WTC11 (cell line): ENCODE measurements at regions not wholly inside any gene's neighbourhood (a gene's known extent, or its start where the extent isn't known, plus 50 kb on each side); places are given as distances from the start of the nearest gene placed in this dataset.

Experiments
- ATAC-seq: fragments of 200-7000 bp; cut with Tn5 transposase; 2 replicates; pipeline ENCODE4 v1.10.0; 2021; ENCODE audit warnings: mild to moderate bottlenecking, moderate library complexity
- CTCF ChIA-PET: fragments of 300-600 bp; sonication (Branson Sonifier 250); formaldehyde crosslinking; loops from one replicate; lab custom pipeline; 2021; ENCODE audit warnings: antibody characterized with exemption; lab: Charles Lee
- POLR2A ChIA-PET: fragments of 350-600 bp; sonication (Branson Sonifier 250); formaldehyde crosslinking; loops from one replicate; lab custom pipeline; 2021; ENCODE audit warnings: antibody characterized with exemption; lab: Charles Lee
- DNase-seq: peaks from one replicate; pipeline ENCODE4 v3.0.0; 2021; ENCODE audit warnings: low spot score
- H3K27ac Mint-ChIP-seq: 2 replicates; pipeline ENCODE4 v1.8.0; 2021; ENCODE audit warnings: mixed read lengths
- H3K27me3 Mint-ChIP-seq: 2 replicates; pipeline ENCODE4 v1.8.0; 2021; ENCODE audit warnings: low read depth, mild to moderate bottlenecking, moderate library complexity, mixed read lengths
- H3K36me3 Mint-ChIP-seq: 2 replicates; pipeline ENCODE4 v1.8.0; 2021; ENCODE audit warnings: mixed read lengths
- H3K4me1 Mint-ChIP-seq: 2 replicates; pipeline ENCODE4 v1.8.0; 2022; ENCODE audit warnings: mixed read lengths
- H3K4me3 Mint-ChIP-seq: 2 replicates; pipeline ENCODE4 v1.8.0; 2021; ENCODE audit warnings: mild to moderate bottlenecking, moderate library complexity, mixed read lengths
- H3K9me3 Mint-ChIP-seq: 2 replicates; pipeline ENCODE4 v1.8.0; 2021; ENCODE audit warnings: mixed read lengths
- CTCF ChIP-seq: fragments of 200-600 bp; IDR thresholded peaks from 2 replicates; pipeline ENCODE4 v1.8.0; 2022; ENCODE audit warnings: antibody characterized with exemption
- E2F1 ChIP-seq: sonication (generic); formaldehyde crosslinking; IDR thresholded peaks from 2 replicates; pipeline ENCODE4 v1.8.0; 2022; ENCODE audit warnings: mild to moderate bottlenecking, missing genetic modification reagents
- E2F4 ChIP-seq: sonication (generic); formaldehyde crosslinking; IDR thresholded peaks from 2 replicates; pipeline ENCODE4 v1.8.1; 2022; ENCODE audit warnings: low read depth, mild to moderate bottlenecking, moderate library complexity, missing genetic modification reagents, borderline replicate concordance
- ESRRA ChIP-seq: sonication (generic); formaldehyde crosslinking; IDR thresholded peaks from 2 replicates; pipeline ENCODE4 v1.8.1; 2022; ENCODE audit warnings: mild to moderate bottlenecking, missing genetic modification reagents, borderline replicate concordance
- ETV6 ChIP-seq: sonication (generic); formaldehyde crosslinking; IDR thresholded peaks from 2 replicates; pipeline ENCODE4 v1.8.1; 2022; ENCODE audit warnings: mild to moderate bottlenecking, missing genetic modification reagents
- FOXP4 ChIP-seq: sonication (generic); formaldehyde crosslinking; IDR thresholded peaks from 2 replicates; pipeline ENCODE4 v1.8.0; 2022; ENCODE audit warnings: mild to moderate bottlenecking, missing genetic modification reagents
- GTF2I ChIP-seq: fragments of 250-450 bp; sonication (Bioruptor Pico); conservative IDR thresholded peaks from 2 replicates; pipeline ENCODE4 v1.4.0; 2021; ENCODE audit warnings: mild to moderate bottlenecking
- IRF1 ChIP-seq: sonication (generic); formaldehyde crosslinking; IDR thresholded peaks from 2 replicates; pipeline ENCODE4 v1.8.0; 2023; ENCODE audit warnings: missing genetic modification reagents
- KAT7 ChIP-seq: sonication (generic); formaldehyde crosslinking; IDR thresholded peaks from 2 replicates; pipeline ENCODE4 v1.8.1; 2023; ENCODE audit warnings: missing genetic modification reagents, mild to moderate bottlenecking, borderline replicate concordance
- MLX ChIP-seq: sonication (generic); formaldehyde crosslinking; IDR thresholded peaks from 2 replicates; pipeline ENCODE4 v1.8.1; 2023; ENCODE audit warnings: mild to moderate bottlenecking, missing genetic modification reagents, moderate library complexity
- OVOL2 ChIP-seq: fragments of 250-450 bp; sonication (Bioruptor Pico); IDR thresholded peaks from 2 replicates; pipeline ENCODE4 v1.9.0; 2021; ENCODE audit warnings: mild to moderate bottlenecking, borderline replicate concordance
- RELA ChIP-seq: sonication (generic); formaldehyde crosslinking; IDR thresholded peaks from 2 replicates; pipeline ENCODE4 v1.8.1; 2022; ENCODE audit warnings: missing genetic modification reagents, mild to moderate bottlenecking, borderline replicate concordance
- RORB ChIP-seq: fragments of 250-450 bp; sonication (Bioruptor Pico); IDR thresholded peaks from 2 replicates; pipeline ENCODE4 v1.9.0; 2021; ENCODE audit warnings: mild to moderate bottlenecking
- SP1 ChIP-seq: sonication (generic); formaldehyde crosslinking; conservative IDR thresholded peaks from 2 replicates; pipeline ENCODE4 v1.8.1; 2022; ENCODE audit warnings: missing genetic modification reagents
- TCF7 ChIP-seq: sonication (generic); formaldehyde crosslinking; IDR thresholded peaks from 2 replicates; pipeline ENCODE4 v1.8.0; 2022; ENCODE audit warnings: mild to moderate bottlenecking, low read depth, missing genetic modification reagents, moderate library complexity
- TP53 ChIP-seq: sonication (generic); formaldehyde crosslinking; IDR thresholded peaks from 2 replicates; pipeline ENCODE4 v1.8.1; 2023; ENCODE audit warnings: mild to moderate bottlenecking, missing genetic modification reagents
- USF2 ChIP-seq: sonication (generic); formaldehyde crosslinking; IDR thresholded peaks from 2 replicates; pipeline ENCODE4 v1.8.1; 2023; ENCODE audit warnings: mild to moderate bottlenecking, missing genetic modification reagents, moderate library complexity
- ZNF263 ChIP-seq: sonication (generic); formaldehyde crosslinking; IDR thresholded peaks from 2 replicates; pipeline ENCODE4 v1.8.1; 2022; ENCODE audit warnings: low read depth, mild to moderate bottlenecking, moderate library complexity, missing genetic modification reagents
- ZNF317 ChIP-seq: sonication (generic); formaldehyde crosslinking; IDR thresholded peaks from 2 replicates; pipeline ENCODE4 v1.8.1; 2023; ENCODE audit warnings: low read depth, mild to moderate bottlenecking, moderate library complexity, missing genetic modification reagents, borderline replicate concordance
- ZNF396 ChIP-seq: fragments of 250-450 bp; sonication (Bioruptor Pico); IDR thresholded peaks from 2 replicates; pipeline ENCODE4 v1.8.0; 2021; ENCODE audit warnings: mild to moderate bottlenecking, moderate library complexity, borderline replicate concordance
- ZNF416 ChIP-seq: fragments of 250-450 bp; sonication (Bioruptor Pico); IDR thresholded peaks from 2 replicates; pipeline ENCODE4 v1.9.0; 2021; ENCODE audit warnings: mild to moderate bottlenecking, inconsistent platforms
- ZNF425 ChIP-seq: fragments of 250-450 bp; sonication (Bioruptor Pico); conservative IDR thresholded peaks from 2 replicates; pipeline ENCODE4 v1.9.0; 2021; ENCODE audit warnings: mild to moderate bottlenecking
- ZNF671 ChIP-seq: fragments of 250-450 bp; sonication (Bioruptor Pico); IDR thresholded peaks from 2 replicates; pipeline ENCODE4 v1.8.0; 2021; ENCODE audit warnings: mild to moderate bottlenecking

GRCh38 chr4:131044368-131044767 is 1948.4 kb downstream of the C4orf33 start (continued):
- TF ChIP-seq FOXP4 (CRISPR knock-in tag) (no peak), RELA (CRISPR knock-in tag) (no peak), ZNF263 (CRISPR knock-in tag) (no peak), TP53 (CRISPR knock-in tag) (no peak)
- TF ChIP-seq, all 79 proteins: peak for 0

- ATAC-seq (no peak), DNase-seq (no peak)
- Mint-ChIP-seq H3K9me3 (no peaks in the 10 kb centered on the region), H3K4me1 (peaks cover 7% of the 10 kb centered on the region; the same call in 1 of the 2 replicates), H3K27ac (no peak overlapping the region), H3K27me3 (no peaks in the 10 kb centered on the region), H3K4me3 (no peak overlapping the region), H3K36me3 (no peaks in the 10 kb centered on the region)
- TF ChIP-seq IRF1: no peak
- TF ChIP-seq OVOL2: no peak
- TF ChIP-seq ZNF671 (CRISPR knock-in tag): no peak
- TF ChIP-seq ZNF425 (CRISPR knock-in tag): no peak
- ChIA-PET POLR2A (no interaction called here), CTCF (no interaction called here)
Observed at GRCh38 chr4:131046821-131047220, 1950.9 kb downstream of the C4orf33 start.

GRCh38 chr4:131052646-131053045 is 1956.7 kb downstream of the C4orf33 start:
- H3K27ac Mint-ChIP-seq: no peak overlapping the region
- TF ChIP-seq TCF7: no peak
- TF ChIP-seq IRF1: no peak
- no peak for TF ChIP-seq SP1
- TF ChIP-seq ETV6 (CRISPR knock-in tag): no peak
- no peak for TF ChIP-seq E2F1
- no peak for TF ChIP-seq ZNF396 (CRISPR knock-in tag)
- TF ChIP-seq ZNF416 (CRISPR knock-in tag): no peak
- no peak for TF ChIP-seq MLX (CRISPR knock-in tag)
- TF ChIP-seq KAT7 (CRISPR knock-in tag): no peak
- TF ChIP-seq CTCF: no peak
- no peak for TF ChIP-seq GTF2I (CRISPR knock-in tag)
- TF ChIP-seq ZNF317 (CRISPR knock-in tag): no peak
- TF ChIP-seq ESRRA (CRISPR knock-in tag): no peak
- TF ChIP-seq RORB (CRISPR knock-in tag): no peak
- TF ChIP-seq E2F4 (CRISPR knock-in tag): no peak
- TF ChIP-seq USF2 (CRISPR knock-in tag): no peak

More at GRCh38 chr4:131052646-131053045, 1956.7 kb downstream of the C4orf33 start:
- ChIA-PET POLR2A (no interaction called here), CTCF (no interaction called here)
- Mint-ChIP-seq H3K4me3 (no peak overlapping the region), H3K36me3 (peaks cover 5% of the 10 kb centered on the region), H3K9me3 (peaks cover 17% of the 10 kb centered on the region), H3K4me1 (no peaks in the 10 kb centered on the region), H3K27me3 (no peaks in the 10 kb centered on the region)
- ATAC-seq (no peak), DNase-seq (no peak)
